ENCODE measurements at regions not wholly inside any gene's neighbourhood (a gene's known extent, or its start where the extent isn't known, plus 50 kb on each side); places are given as distances from the start of the nearest gene placed in this dataset.

GRCh38 chr9:129349665-129349947 is 171.5 kb upstream of the IER5L start:
- DNase-seq (ENCODE audit: extremely low read depth in 1 of 2, low read depth in 1 of 2), result no peak

GRCh38 chr9:129348890-129349664 is 171.0 kb upstream of the IER5L start:
- no peak for DNase-seq (ENCODE audit: extremely low read depth in 1 of 2, low read depth in 1 of 2)

GRCh38 chr9:129347316-129348120 is 169.5 kb upstream of the IER5L start:
- DNase-seq (ENCODE audit: extremely low read depth in 1 of 2, low read depth in 1 of 2), result no peak

GRCh38 chr9:129346046-129346445 is 168.0 kb upstream of the IER5L start:
- DNase-seq (ENCODE audit: extremely low read depth in 1 of 2, low read depth in 1 of 2), result no peak

GRCh38 chr9:129344641-129345495 is 166.8 kb upstream of the IER5L start:
- DNase-seq (ENCODE audit: extremely low read depth in 1 of 2, low read depth in 1 of 2), result no peak

- no peak for DNase-seq (ENCODE audit: extremely low read depth in 1 of 2, low read depth in 1 of 2)
Measured at GRCh38 chr9:129343424-129344375, 165.6 kb upstream of the IER5L start.

GRCh38 chr9:129342591-129343423 is 164.7 kb upstream of the IER5L start:
- DNase-seq (ENCODE audit: extremely low read depth in 1 of 2, low read depth in 1 of 2), result no peak

GRCh38 chr9:129341987-129342348 is 163.9 kb upstream of the IER5L start:
- DNase-seq (ENCODE audit: extremely low read depth in 1 of 2, low read depth in 1 of 2), result no peak

- DNase-seq (ENCODE audit: extremely low read depth in 1 of 2, low read depth in 1 of 2), result no peak
Measured at GRCh38 chr9:129341171-129341986, 163.3 kb upstream of the IER5L start.

GRCh38 chr9:129340427-129341170 is 162.5 kb upstream of the IER5L start:
- no peak for DNase-seq (ENCODE audit: extremely low read depth in 1 of 2, low read depth in 1 of 2)

GRCh38 chr9:129339539-129340157 is 161.6 kb upstream of the IER5L start:
- no peak for DNase-seq (ENCODE audit: extremely low read depth in 1 of 2, low read depth in 1 of 2)

GRCh38 chr9:129338724-129339430 is 160.8 kb upstream of the IER5L start:
- no peak for DNase-seq (ENCODE audit: extremely low read depth in 1 of 2, low read depth in 1 of 2)

GRCh38 chr9:129337336-129338140 is 159.5 kb upstream of the IER5L start:
- DNase-seq (ENCODE audit: extremely low read depth in 1 of 2, low read depth in 1 of 2), result no peak

GRCh38 chr9:129336601-129337331 is 158.7 kb upstream of the IER5L start:
- no peak for DNase-seq (ENCODE audit: extremely low read depth in 1 of 2, low read depth in 1 of 2)

- no peak for DNase-seq (ENCODE audit: extremely low read depth in 1 of 2, low read depth in 1 of 2)
Measured at GRCh38 chr9:129336130-129336528, 158.1 kb upstream of the IER5L start.
